ENCODE measurements at regions not wholly inside any gene's neighbourhood (a gene's known extent, or its start where the extent isn't known, plus 50 kb on each side); places are given as distances from the start of the nearest gene placed in this dataset.

DNA sequence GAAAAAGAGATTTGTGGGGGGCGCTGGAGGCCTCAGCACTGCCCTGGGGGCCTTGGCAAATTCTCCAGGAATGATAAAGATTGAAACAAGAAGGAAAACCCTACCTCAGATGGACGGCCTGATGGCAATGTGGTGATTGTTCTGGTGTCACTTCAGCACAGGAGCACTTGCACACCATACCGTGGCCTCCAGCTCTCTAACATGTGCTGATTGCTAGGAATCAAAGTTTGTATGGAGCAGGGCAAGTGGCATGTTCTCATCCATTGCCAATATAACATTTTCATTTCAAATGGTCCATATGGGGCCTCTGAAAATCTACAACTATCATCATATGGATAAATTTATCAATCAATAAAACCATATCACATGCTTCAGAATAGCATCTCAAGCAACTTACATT is 253.0 kb downstream of the DEPDC1B start:
- Histone ChIP-seq H3K4me2 (ENCODE audit: insufficient read depth, low read length) (no peak overlapping the region), H3K79me2 (ENCODE audit: control insufficient read depth, insufficient read depth, low read length) (no peaks in the 10 kb centered on the region), H3K9me1 (replicated peaks; ENCODE audit: control insufficient read depth, extremely low read depth, insufficient read depth, low read length) (no peaks in the 10 kb centered on the region), H3K9me3 (replicated peaks; ENCODE audit: control insufficient read depth, insufficient read depth, low read length) (no peaks in the 10 kb centered on the region), H3K9ac (replicated peaks; ENCODE audit: extremely low read depth, insufficient read depth, low read length) (no peak overlapping the region), H3K36me3 (ENCODE audit: control insufficient read depth in 2 of 2, extremely low read depth in 1 of 2, insufficient read depth in 2 of 2, low read length in 2 of 2) (no peaks in the 10 kb centered on the region), H2AFZ (ENCODE audit: low read depth, low read length) (no peak overlapping the region), H3K27me3 (ENCODE audit: control insufficient read depth in 2 of 2, insufficient read depth in 2 of 2, low read length in 2 of 2) (no peaks in the 10 kb centered on the region), H3K4me3 (replicated peaks in 1 of 3; ENCODE audit: insufficient read depth in 1 of 3, low read depth in 1 of 3, low read length in 3 of 3) (no peak overlapping the region), H3K27ac (ENCODE audit: insufficient read depth, low read depth, low read length) (no peak overlapping the region), H3K4me1 (ENCODE audit: control insufficient read depth, extremely low read depth, insufficient read depth, low read length) (no peaks in the 10 kb centered on the region), H4K20me1 (replicated peaks; ENCODE audit: control insufficient read depth, extremely low read depth, insufficient read depth, low read length) (no peaks in the 10 kb centered on the region)
- TF ChIP-seq POLR2AphosphoS5 (IDR thresholded peaks at IDR 0.05; ENCODE audit: insufficient read depth, low read depth, low read length): no peak
- no peak for TF ChIP-seq MAX (IDR thresholded peaks at IDR 0.05; ENCODE audit: insufficient read depth, insufficient read length)
- TF ChIP-seq POLR2A (IDR thresholded peaks at IDR 0.05; ENCODE audit: low read depth, low read length): no peak
- TF ChIP-seq GATA2 (IDR thresholded peaks at IDR 0.05; ENCODE audit: insufficient read depth, insufficient read length, low read depth, low read length): no peak
- no peak for TF ChIP-seq EZH2 (IDR thresholded peaks at IDR 0.05; ENCODE audit: borderline replicate concordance, low read depth, low read length, severe bottlenecking)
- no peak for TF ChIP-seq MYC (IDR thresholded peaks at IDR 0.05; ENCODE audit: low read depth, low read length)
- TF ChIP-seq JUN (IDR thresholded peaks at IDR 0.05; ENCODE audit: borderline replicate concordance, insufficient read depth, insufficient read length, low read depth): no peak
- TF ChIP-seq, protein P1, sequence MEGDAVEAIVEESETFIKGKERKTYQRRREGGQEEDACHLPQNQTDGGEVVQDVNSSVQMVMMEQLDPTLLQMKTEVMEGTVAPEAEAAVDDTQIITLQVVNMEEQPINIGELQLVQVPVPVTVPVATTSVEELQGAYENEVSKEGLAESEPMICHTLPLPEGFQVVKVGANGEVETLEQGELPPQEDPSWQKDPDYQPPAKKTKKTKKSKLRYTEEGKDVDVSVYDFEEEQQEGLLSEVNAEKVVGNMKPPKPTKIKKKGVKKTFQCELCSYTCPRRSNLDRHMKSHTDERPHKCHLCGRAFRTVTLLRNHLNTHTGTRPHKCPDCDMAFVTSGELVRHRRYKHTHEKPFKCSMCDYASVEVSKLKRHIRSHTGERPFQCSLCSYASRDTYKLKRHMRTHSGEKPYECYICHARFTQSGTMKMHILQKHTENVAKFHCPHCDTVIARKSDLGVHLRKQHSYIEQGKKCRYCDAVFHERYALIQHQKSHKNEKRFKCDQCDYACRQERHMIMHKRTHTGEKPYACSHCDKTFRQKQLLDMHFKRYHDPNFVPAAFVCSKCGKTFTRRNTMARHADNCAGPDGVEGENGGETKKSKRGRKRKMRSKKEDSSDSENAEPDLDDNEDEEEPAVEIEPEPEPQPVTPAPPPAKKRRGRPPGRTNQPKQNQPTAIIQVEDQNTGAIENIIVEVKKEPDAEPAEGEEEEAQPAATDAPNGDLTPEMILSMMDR (IDR thresholded peaks at IDR 0.05; ENCODE audit: extremely low read depth in 1 of 2, insufficient read depth in 1 of 2, low read depth in 1 of 2, low read length in 2 of 2): no peak
- BruUV-seq (replicated peaks): no TSS peak
- POLR2A ChIA-PET: no interaction called here
- intact Hi-C loops (cut with micrococcal nuclease): no loop called here
- DNase-seq (ENCODE audit: low read depth, low spot score) (no peak), FAIRE-seq (no peak)
- CTCF ChIA-PET: interaction anchor here (1.1 kb wide), 1 partner anchor 18 kb away, joined by 3 read pairs; no protein-coding TSS in a partner anchor
- dilution Hi-C loops (cut with MboI; ENCODE audit: extremely low pct_ligation_motif_present, low sequenced_read_pairs): no loop called here

Data from endothelial cell of umbilical vein (primary cell).